Parathyroid adenoma (tissue), 2 donors: ENCODE measurements at regions not wholly inside any gene's neighbourhood (a gene's known extent, or its start where the extent isn't known, plus 50 kb on each side); places are given as distances from the start of the nearest gene placed in this dataset.

Experiments used
- H2AFZ ChIP-seq: fragments of 300-600 bp; sonication (generic); one replicate; pipeline ENCODE4 v1.7.0; 2017; ENCODE audit warnings: antibody characterized with exemption, mild to moderate bottlenecking
- H3K27ac ChIP-seq: fragments of 300-600 bp; sonication (generic); one replicate; pipeline ENCODE4 v1.7.0; 2017
- H3K27me3 ChIP-seq: fragments of 300-600 bp; sonication (generic); one replicate; pipeline ENCODE4 v1.7.0; 2017; ENCODE audit warnings: low read length; ENCODE audit not compliant: control insufficient read depth, insufficient read depth
- H3K36me3 ChIP-seq: fragments of 300-600 bp; sonication (generic); one replicate; pipeline ENCODE4 v1.7.0; 2017; ENCODE audit warnings: low read length; ENCODE audit not compliant: control insufficient read depth, insufficient read depth
- H3K4me1 ChIP-seq: fragments of 300-600 bp; sonication (generic); one replicate; pipeline ENCODE4 v1.7.0; 2017; ENCODE audit warnings: control low read depth
- H3K4me2 ChIP-seq: fragments of 300-600 bp; sonication (generic); one replicate; pipeline ENCODE4 v1.7.0; 2017; ENCODE audit warnings: low read length
- H3K4me3 ChIP-seq: fragments of 300-600 bp; sonication (generic); one replicate; pipeline ENCODE4 v1.7.0; 2017; ENCODE audit warnings: low read depth, low read length
- H3K79me2 ChIP-seq: fragments of 300-600 bp; sonication (generic); one replicate; pipeline ENCODE4 v1.7.0; 2017; ENCODE audit warnings: control low read depth
- H3K9ac ChIP-seq: fragments of 300-600 bp; sonication (generic); one replicate; pipeline ENCODE4 v1.7.0; 2017; ENCODE audit warnings: mild to moderate bottlenecking
- H3K9me3 ChIP-seq: fragments of 300-600 bp; sonication (generic); one replicate; pipeline ENCODE4 v1.7.0; 2017; ENCODE audit warnings: low read length; ENCODE audit not compliant: control insufficient read depth
- TF ChIP-seq, protein P1 (sequence below): fragments of 300-600 bp; sonication (generic); IDR thresholded peaks from one replicate; pipeline ENCODE4 v1.7.0; 2017; ENCODE audit warnings: antibody characterized with exemption, mild to moderate bottlenecking
- donor health status: primary hyperparathyroidism.

DNA sequence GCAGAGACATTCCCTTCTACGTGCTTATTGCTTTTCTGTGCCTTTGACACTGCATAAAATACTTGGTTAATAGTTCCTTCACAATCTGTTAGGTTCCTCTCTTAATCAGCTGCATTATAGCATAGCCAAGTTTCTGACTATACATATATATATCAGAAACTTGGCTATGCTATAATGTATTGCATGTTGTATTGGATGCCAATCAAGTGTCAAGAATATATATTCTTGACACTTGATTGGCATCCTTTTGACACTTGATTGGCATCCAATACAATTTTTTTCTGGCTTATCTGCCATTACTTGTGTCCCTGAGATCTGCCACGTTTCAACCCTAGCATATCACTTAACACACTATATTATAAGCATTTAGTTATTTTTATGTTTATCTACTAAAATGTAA lies 949.7 kb upstream of the TENM4 start:
- Histone ChIP-seq H3K27me3 (no peaks in the 10 kb centered on the region), H3K4me1 (no peaks in the 10 kb centered on the region), H3K4me2 (no peak overlapping the region), H3K9ac (no peak overlapping the region), H3K79me2 (no peaks in the 10 kb centered on the region), H3K27ac (no peak overlapping the region), H2AFZ (no peak overlapping the region), H3K4me3 (no peak overlapping the region), H3K36me3 (no peaks in the 10 kb centered on the region), H3K9me3 (no peaks in the 10 kb centered on the region)
- TF ChIP-seq, protein P1, sequence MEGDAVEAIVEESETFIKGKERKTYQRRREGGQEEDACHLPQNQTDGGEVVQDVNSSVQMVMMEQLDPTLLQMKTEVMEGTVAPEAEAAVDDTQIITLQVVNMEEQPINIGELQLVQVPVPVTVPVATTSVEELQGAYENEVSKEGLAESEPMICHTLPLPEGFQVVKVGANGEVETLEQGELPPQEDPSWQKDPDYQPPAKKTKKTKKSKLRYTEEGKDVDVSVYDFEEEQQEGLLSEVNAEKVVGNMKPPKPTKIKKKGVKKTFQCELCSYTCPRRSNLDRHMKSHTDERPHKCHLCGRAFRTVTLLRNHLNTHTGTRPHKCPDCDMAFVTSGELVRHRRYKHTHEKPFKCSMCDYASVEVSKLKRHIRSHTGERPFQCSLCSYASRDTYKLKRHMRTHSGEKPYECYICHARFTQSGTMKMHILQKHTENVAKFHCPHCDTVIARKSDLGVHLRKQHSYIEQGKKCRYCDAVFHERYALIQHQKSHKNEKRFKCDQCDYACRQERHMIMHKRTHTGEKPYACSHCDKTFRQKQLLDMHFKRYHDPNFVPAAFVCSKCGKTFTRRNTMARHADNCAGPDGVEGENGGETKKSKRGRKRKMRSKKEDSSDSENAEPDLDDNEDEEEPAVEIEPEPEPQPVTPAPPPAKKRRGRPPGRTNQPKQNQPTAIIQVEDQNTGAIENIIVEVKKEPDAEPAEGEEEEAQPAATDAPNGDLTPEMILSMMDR: no peak

DNA sequence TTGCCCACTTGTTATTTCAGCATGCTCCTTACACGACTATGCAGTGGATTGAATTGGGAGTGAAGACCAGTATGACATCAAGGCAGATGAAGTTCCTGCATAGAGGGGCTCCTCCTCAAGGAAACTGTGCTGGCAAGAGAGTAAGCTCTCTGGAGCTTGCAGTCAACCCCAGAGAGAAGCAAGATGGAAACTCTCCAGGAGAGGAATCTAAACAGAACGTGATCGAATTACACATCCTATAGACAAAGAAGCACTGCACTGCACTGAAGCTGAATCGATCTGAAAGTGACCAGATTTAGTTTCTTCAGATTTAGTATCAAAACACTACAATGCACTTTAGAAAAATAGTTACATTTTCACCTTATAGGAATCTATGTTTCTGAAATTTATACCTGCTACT lies 947.7 kb upstream of the TENM4 start:
- Histone ChIP-seq H3K79me2 (no peaks in the 10 kb centered on the region), H3K27ac (no peak overlapping the region), H3K27me3 (no peaks in the 10 kb centered on the region), H3K4me1 (no peaks in the 10 kb centered on the region), H3K4me2 (no peak overlapping the region), H3K9me3 (no peaks in the 10 kb centered on the region), H3K36me3 (no peaks in the 10 kb centered on the region), H2AFZ (no peak overlapping the region), H3K9ac (no peak overlapping the region), H3K4me3 (no peak overlapping the region)
- TF ChIP-seq, protein P1: no peak

DNA sequence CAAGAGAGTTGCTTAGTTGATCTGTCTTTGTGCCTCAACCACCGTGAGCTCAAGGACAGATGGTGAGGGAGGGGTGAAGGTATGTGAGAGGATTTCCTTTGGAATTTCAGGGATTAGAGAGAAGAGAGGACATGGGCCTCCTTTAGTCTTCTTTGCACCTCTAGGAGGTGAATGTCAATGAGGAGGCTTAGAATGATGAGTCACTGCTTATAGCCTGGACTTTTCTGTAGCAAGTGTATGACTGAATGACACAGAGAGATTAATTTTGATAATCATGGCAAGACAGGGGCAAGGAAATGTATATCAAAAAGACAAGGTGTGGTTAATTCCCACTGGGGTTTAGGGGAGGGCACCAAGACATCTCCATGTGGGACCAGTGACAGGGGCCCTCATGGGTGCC lies 947.3 kb upstream of the TENM4 start:
- Histone ChIP-seq H3K79me2 (no peaks in the 10 kb centered on the region), H3K27me3 (no peaks in the 10 kb centered on the region), H3K4me2 (no peak overlapping the region), H3K36me3 (no peaks in the 10 kb centered on the region), H3K9ac (no peak overlapping the region), H3K4me1 (no peaks in the 10 kb centered on the region), H2AFZ (no peak overlapping the region), H3K4me3 (no peak overlapping the region), H3K9me3 (no peaks in the 10 kb centered on the region), H3K27ac (no peak overlapping the region)
- TF ChIP-seq, protein P1: no peak

DNA sequence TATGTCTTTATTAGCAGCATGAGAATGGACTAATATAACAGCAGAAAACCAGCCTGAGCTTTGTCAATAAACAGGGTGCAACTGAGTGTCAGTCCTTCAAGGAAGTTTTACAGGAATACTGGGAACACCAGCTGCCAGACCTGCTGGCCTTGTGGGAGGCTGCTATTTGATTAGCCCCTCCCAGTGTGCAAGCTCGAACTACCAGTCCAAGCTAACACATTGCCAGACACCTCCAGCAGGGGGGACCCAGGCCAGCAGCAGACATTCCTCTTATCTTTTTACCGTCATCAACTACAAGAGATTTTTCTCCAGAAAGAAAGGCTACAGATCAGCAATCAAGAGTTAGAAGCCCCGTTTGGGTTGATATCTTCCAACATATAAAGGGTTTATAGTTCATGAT lies 942.8 kb upstream of the TENM4 start:
- Histone ChIP-seq H3K4me1 (no peaks in the 10 kb centered on the region), H3K27me3 (no peaks in the 10 kb centered on the region), H3K9me3 (no peaks in the 10 kb centered on the region), H3K9ac (no peak overlapping the region), H3K27ac (no peak overlapping the region), H3K36me3 (no peaks in the 10 kb centered on the region), H3K4me2 (no peak overlapping the region), H2AFZ (no peak overlapping the region), H3K79me2 (no peaks in the 10 kb centered on the region), H3K4me3 (no peak overlapping the region)
- TF ChIP-seq, protein P1: no peak

DNA sequence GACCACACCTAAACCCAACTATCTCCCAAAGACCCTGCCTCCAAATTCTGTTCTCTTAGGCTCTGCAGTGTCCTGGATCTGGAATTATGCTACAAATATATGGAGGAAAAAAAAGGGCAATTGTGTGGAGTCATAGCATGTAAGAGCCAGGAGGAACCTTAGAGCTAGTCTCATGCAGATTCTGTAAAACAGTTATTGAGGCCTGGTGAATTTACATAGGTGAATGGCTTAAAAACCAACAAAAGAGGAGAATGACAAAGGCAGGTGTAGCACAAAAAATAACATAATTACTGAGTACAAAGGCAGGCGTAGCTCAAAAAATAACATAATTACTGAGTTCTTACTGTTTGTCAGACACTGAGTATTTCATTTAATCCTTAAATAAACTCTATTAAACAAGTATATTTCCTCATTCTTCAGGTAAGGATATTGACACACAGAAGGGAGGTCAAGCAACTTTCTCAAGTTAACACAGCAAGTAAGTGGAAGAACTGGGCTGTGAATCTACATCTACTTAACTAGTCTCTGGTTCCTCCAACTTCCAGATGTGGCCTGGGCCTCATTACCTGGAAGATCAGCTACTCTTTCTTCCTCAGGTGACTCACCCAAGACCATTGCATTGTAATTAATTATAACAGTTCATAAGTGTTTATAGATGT lies 938.9 kb upstream of the TENM4 start:
- TF ChIP-seq, protein P1: no peak
- Histone ChIP-seq H3K27me3 (no peaks in the 10 kb centered on the region), H3K27ac (no peak overlapping the region), H3K79me2 (no peaks in the 10 kb centered on the region), H3K4me3 (no peak overlapping the region), H3K36me3 (no peaks in the 10 kb centered on the region), H2AFZ (no peak overlapping the region), H3K4me2 (no peak overlapping the region), H3K9me3 (no peaks in the 10 kb centered on the region), H3K9ac (no peak overlapping the region), H3K4me1 (no peaks in the 10 kb centered on the region)
